ENCODE measurements at regions not wholly inside any gene's neighbourhood (a gene's known extent, or its start where the extent isn't known, plus 50 kb on each side); places are given as distances from the start of the nearest gene placed in this dataset.

DNA sequence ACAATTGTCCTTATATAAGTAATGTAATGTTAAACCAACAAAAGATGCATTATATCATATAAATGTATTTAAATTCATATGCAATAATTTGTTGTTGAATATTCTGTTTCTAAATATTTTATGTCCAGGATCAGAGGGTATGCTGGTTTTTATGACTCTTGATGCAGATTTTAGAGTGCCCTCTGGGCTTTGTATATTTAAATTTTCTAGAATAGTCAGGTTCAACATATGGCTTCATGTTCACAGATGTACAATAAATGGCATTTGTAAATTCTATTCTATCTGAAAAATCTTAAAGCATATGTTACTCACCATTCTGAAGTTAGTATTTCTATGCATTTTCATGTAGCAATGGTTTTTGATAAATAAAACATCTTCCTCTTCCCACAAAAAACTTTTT lies 1555.4 kb downstream of the PCDH18 start:
- TF ChIP-seq EZH2phosphoT487 (IDR thresholded peaks at IDR 0.05): no peak
- TF ChIP-seq, protein P1, sequence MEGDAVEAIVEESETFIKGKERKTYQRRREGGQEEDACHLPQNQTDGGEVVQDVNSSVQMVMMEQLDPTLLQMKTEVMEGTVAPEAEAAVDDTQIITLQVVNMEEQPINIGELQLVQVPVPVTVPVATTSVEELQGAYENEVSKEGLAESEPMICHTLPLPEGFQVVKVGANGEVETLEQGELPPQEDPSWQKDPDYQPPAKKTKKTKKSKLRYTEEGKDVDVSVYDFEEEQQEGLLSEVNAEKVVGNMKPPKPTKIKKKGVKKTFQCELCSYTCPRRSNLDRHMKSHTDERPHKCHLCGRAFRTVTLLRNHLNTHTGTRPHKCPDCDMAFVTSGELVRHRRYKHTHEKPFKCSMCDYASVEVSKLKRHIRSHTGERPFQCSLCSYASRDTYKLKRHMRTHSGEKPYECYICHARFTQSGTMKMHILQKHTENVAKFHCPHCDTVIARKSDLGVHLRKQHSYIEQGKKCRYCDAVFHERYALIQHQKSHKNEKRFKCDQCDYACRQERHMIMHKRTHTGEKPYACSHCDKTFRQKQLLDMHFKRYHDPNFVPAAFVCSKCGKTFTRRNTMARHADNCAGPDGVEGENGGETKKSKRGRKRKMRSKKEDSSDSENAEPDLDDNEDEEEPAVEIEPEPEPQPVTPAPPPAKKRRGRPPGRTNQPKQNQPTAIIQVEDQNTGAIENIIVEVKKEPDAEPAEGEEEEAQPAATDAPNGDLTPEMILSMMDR (IDR thresholded peaks at IDR 0.05): no peak
- no peak for TF ChIP-seq EZH2 (IDR thresholded peaks at IDR 0.05)
